Brain microvascular endothelial cell (primary cell): ENCODE measurements at regions not wholly inside any gene's neighbourhood (a gene's known extent, or its start where the extent isn't known, plus 50 kb on each side); places are given as distances from the start of the nearest gene placed in this dataset.

Experiments
- DNase-seq: peaks from one replicate; pipeline ENCODE4 v3.0.0-alpha.2; 2020
- H3K27ac ChIP-seq: fragments of 250-450 bp; sonication (Bioruptor Pico); 2 replicates; pipeline ENCODE4 v1.5.1; 2020; ENCODE audit warnings: mild to moderate bottlenecking, moderate library complexity
- H3K27me3 ChIP-seq: fragments of 250-450 bp; sonication (Bioruptor Pico); replicated peaks from 2 replicates; pipeline ENCODE4 v1.5.1; 2020; ENCODE audit warnings: mild to moderate bottlenecking
- H3K36me3 ChIP-seq: fragments of 250-450 bp; sonication (Bioruptor Pico); replicated peaks from 2 replicates; pipeline ENCODE4 v1.5.1; 2020; ENCODE audit warnings: mild to moderate bottlenecking
- H3K4me3 ChIP-seq: 2 replicates; pipeline ENCODE4 v1.5.1; 2011; ENCODE audit warnings: low read depth, mild to moderate bottlenecking, control low read depth, low read length, moderate library complexity
- in situ Hi-C: cut with HindIII; loops from 2 replicates; pipeline ENCODE4 v1.10.0; 2017; ENCODE audit warnings: low sequenced_read_pairs, low pct_ligation_motif_present
- TF ChIP-seq, protein P1 (sequence below): IDR thresholded peaks from 2 replicates; pipeline ENCODE4 v1.5.1; 2011; ENCODE audit warnings: low read depth, mild to moderate bottlenecking, moderate library complexity, low read length, control low read depth, inconsistent platforms; ENCODE audit errors: missing control alignments

DNA sequence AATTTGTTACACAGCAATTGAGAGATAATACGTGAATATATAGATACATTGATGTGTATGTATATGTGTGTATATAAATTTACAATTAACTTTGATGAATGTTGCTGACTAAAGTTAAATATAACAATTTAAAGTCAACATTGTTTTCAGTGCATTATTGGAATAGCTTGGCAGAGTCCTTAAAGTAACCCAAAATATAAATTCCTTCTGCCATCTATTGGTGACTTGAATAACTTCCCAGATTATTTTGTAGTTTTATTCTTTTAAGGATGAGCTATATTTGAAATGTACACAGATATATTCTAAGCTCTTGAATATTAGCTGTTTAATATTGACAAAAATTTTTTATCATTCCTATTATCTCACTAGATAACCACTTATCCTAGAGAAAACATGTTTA lies 298.2 kb upstream of the FSTL5 start:
- TF ChIP-seq, protein P1, sequence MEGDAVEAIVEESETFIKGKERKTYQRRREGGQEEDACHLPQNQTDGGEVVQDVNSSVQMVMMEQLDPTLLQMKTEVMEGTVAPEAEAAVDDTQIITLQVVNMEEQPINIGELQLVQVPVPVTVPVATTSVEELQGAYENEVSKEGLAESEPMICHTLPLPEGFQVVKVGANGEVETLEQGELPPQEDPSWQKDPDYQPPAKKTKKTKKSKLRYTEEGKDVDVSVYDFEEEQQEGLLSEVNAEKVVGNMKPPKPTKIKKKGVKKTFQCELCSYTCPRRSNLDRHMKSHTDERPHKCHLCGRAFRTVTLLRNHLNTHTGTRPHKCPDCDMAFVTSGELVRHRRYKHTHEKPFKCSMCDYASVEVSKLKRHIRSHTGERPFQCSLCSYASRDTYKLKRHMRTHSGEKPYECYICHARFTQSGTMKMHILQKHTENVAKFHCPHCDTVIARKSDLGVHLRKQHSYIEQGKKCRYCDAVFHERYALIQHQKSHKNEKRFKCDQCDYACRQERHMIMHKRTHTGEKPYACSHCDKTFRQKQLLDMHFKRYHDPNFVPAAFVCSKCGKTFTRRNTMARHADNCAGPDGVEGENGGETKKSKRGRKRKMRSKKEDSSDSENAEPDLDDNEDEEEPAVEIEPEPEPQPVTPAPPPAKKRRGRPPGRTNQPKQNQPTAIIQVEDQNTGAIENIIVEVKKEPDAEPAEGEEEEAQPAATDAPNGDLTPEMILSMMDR, result no peak
- H3K27me3 ChIP-seq, result no peaks in the 10 kb centered on the region

DNA sequence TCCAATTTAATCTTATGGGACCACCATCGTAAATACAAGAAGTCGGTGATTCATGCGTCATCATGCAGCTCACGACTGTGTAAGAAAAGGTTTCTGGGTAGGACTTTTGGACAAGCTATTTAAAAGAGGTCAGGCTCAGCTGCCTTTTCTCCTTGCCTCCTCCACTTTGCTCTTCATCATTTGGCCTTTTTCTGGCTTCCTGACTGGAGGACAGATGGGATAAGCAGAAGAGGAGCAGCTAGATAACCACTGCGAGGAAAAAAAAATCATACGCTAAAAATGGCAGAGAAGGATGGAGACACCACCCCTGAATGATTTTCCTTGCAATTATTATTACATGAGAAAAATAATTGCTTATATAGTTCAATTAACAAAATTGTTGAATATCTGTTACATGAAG lies 294.3 kb upstream of the FSTL5 start:
- TF ChIP-seq, protein P1, result no peak
- no peaks in the 10 kb centered on the region for H3K36me3 ChIP-seq
- in situ Hi-C loops, result no loop called here
- no peak overlapping the region for H3K4me3 ChIP-seq
- DNase-seq, result no peak
- no peaks in the 10 kb centered on the region for H3K27me3 ChIP-seq
- H3K27ac ChIP-seq, result no peak overlapping the region

More for the DNA sequence above, 298.2 kb upstream of the FSTL5 start:
- no peak overlapping the region for H3K27ac ChIP-seq
- H3K4me3 ChIP-seq, result no peak overlapping the region
- no peak for DNase-seq
- in situ Hi-C loops, result no loop called here
- no peaks in the 10 kb centered on the region for H3K36me3 ChIP-seq

DNA sequence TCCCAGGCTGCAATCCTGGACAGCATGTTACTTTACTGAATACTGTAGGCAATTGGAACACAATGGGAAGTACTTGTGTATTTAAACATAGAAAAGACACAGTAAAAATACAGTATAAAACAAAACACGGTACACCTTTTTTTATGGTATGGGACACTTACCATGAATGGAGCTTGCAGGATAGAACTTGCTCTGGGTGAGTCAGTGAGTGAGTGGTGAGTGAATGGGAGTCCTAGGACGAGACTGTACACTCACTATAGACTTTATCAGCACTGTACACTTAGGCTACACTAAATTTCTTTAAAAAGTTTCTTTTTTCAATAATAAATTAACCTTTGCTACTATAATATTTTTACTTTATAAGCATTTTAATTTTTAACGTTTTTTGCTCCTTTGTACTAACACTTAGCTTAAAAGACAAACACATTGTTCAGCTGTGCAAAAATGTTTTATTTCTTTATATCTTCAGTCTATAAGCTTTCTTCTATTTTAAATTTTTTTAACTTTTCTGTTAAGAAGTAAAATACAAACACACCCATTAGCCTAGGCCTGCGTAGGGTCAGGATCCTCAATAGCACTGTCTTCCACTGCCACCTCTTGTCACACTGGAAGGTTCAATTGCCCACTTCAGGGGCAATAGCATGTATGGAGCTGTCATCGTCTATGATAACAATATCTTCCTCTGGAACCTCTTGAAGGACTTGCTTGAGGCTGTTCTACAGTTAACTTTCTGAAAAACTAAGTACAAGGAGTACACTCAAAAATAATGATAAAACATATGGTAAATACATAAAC lies 293.5 kb upstream of the FSTL5 start:
- Histone ChIP-seq H3K36me3 (no peaks in the 10 kb centered on the region), H3K4me3 (no peak overlapping the region), H3K27ac (no peak overlapping the region), H3K27me3 (no peaks in the 10 kb centered on the region)
- in situ Hi-C loops, result no loop called here
- TF ChIP-seq, protein P1, result no peak
- no peak for DNase-seq

DNA sequence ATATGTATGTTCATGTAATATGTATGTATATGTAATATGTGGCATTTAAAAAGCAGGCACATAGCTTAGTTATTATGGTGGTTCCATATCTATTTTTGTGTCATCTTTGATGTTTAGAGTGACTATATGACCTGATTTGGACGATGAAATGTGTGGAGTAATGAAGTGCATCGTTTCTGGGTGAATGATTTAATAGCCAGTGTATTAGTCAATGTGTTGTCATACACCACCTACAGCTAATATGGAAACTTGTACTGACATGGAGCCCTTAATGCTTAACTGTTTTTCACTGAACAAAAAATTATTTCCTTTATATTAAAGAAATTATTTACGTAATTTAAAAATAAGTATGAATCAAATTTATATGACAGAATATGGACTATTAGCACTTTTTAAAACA lies 292.3 kb upstream of the FSTL5 start:
- H3K27me3 ChIP-seq, result no peaks in the 10 kb centered on the region
- in situ Hi-C loops, result no loop called here
- H3K4me3 ChIP-seq, result no peak overlapping the region
- TF ChIP-seq, protein P1, result no peak
- no peak for DNase-seq
- no peak overlapping the region for H3K27ac ChIP-seq
- H3K36me3 ChIP-seq, result no peaks in the 10 kb centered on the region

DNA sequence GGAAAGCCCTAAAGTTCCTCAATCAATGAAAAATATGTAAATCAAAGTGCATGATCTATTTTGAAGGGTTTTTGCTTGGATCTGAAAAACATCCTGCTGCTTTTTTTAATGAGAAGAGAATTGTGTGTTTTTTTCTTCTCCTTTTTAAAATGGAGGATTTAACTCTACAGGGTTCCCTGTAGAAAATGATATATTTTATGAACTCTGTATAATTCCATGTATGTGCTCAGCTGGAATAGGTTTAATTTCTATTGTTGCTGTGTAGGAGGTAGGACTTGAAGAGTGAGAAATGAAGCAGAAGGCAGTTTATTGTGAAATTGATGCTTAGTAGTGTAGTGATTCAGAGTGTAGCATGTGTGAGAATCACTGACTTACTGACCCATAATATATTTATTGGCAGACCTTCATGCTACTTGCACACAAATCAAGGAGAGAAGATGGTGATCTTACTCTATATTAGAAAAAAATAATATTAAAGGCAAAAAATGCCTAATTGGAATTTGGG lies 286.8 kb upstream of the FSTL5 start:
- H3K27me3 ChIP-seq, result no peaks in the 10 kb centered on the region
- H3K36me3 ChIP-seq, result no peaks in the 10 kb centered on the region
- DNase-seq, result no peak
- TF ChIP-seq, protein P1, result no peak
- no peak overlapping the region for H3K4me3 ChIP-seq
- H3K27ac ChIP-seq, result no peak overlapping the region
- in situ Hi-C loops, result no loop called here
